Stimulated activated CD8-positive, alpha-beta memory T cell treated with anti-CD3 and anti-CD28 coated beads, Interleukin-7, amount 100 ng/mL, for 24 hours (primary cell): ENCODE measurements at regions not wholly inside any gene's neighbourhood (a gene's known extent, or its start where the extent isn't known, plus 50 kb on each side); places are given as distances from the start of the nearest gene placed in this dataset.
"Not testable (repeated sequence)": the region's sequence is repeated elsewhere in the genome, so short reads cannot be mapped to it uniquely, and the experiment has no call there.

ENCODE experiments used
- DNase-seq: peaks from one replicate; pipeline ENCODE4 v3.0.0-alpha.2; 2020; ENCODE audit warnings: low read depth

DNA sequence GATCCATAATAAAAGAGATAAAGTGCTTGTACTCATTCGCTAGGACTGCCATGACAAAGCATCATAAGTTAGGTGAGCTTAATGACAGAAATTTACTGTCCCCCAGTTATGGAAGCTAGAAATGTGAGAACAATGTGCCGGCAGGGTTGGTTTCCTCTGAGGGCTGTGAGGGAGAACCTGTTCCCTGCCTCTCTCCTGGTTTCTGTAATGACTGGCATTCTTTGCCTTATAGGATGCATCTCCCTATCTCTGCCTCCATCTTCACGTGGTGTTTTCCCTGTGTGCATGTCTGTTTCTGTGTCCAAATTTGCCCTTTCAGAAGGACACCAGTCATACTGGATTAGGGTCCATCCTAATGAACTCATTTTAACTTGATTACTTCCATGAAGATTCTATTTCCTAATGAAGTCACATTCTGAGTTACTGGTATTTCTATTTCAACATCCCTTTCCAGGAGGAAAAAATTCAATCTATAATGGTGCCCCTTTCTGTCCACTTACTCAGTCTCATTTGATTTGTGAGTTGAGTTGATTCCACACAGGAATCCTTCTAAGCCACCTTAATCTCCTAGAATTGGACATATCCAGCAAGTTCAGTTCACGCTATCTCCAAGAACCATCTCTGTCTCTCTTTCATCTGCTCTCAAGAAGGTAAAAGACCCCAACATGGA, 71.2 kb upstream of the LIPC start:
- DNase-seq: no peak

DNA sequence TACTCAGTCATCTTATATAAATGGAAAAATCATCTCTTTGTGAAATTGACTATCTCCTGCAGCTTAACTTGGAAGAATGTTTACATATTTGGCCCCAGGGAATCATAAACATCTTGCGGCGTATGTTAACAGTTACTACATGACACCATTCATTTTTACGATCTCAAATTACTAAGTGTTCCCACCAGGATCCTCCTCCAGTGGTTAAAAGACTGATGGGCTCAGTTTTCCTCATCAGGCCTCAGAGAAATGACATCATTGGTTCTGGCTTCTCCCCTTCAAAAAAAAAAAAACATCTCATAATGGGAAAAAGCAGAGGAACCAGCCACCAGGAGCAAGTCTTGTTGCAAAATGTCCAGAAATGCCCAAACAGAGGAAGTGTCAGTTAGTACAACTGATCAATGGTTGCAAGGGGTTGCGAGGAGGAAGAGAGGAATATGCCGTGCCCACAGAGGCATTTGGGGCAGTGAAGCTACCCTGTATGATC, 70.5 kb upstream of the LIPC start:
- no peak for DNase-seq

DNA sequence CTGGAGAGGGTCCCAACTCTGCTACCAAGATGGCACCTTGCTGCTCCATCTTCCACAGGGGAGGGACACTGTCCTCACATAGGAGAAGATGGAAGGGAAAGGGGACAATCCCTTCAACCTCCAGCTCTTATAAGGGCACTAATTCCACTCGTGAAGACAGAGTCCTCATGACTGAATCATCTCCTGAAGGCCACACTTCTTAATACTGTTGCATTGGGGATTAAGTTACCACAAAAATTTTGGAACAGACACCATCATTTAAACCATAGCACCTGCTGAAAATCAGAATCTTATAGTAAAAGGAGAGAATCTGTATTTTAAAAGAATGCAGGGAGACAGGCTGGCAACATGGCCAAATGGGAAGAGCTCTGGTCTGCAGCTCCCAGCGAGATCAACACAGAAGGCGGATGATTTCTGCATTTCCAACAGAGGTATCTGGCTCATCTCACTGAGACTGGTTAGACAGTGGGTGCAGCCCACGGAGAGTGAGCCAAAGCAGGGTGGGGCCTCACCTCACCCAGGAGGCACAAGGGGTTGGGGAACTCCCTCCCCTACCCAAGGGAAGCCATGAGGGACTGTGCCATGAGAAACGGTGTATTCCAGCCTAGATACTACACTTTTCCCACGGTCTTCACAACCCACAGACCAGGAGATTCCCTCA, 69.4 kb upstream of the LIPC start:
- no peak for DNase-seq

DNA sequence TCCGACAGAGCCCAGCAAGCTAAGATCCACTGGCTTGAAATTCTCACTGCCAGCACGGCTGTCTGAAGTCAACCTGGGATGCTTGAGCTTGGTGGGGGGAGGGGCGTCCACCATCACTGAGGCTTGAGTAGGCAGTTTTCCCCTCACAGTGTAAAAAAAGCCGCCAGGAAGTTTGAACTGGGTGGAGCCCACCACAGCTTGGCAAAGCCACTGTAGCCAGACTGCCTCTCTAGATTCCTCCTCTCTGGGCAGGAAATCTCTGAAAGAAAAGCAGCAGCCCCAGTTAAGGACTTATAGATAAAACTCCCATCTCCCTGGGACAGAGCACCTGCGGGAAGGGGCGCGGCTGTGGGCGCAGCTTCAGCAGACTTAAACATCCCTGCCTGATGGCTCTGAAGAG, 68.7 kb upstream of the LIPC start:
- DNase-seq: not testable (repeated sequence)

DNA sequence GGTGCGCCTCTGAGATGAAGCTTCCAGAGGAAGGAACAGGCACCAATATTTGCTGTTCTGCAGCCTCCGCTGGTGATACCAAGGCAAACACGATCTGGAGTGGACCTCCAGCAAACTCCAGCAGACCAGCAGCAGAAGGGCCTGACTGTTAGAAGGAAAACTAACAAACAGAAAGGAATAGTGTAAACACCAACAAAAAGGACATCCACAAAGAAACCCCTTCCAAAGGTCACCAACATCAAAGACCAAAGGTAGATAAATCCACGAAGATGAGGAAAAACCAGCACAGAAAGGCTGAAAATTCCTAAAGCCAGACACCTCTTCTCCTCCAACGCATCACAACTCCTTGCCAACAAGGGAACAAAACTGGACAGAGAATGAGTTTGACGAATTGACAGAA, 68.1 kb upstream of the LIPC start:
- not testable (repeated sequence) for DNase-seq

DNA sequence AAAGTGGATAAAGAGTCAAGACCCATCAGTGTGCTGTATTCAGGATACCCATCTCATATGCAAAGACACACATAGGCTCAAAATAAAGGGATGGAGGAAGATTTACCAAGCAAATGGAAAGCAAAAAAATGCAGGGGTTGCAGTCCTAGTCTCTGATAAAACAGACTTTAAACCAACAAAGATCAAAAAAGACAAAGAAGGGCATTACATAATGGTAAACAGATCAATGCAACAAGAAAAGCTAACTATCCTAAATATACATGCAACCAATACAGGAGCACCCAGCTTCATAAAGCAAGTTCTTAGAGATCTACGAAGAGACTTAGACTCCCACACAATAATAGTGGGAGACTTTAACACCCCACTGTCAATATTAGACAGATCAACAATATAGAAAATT, 66.7 kb upstream of the LIPC start:
- not testable (repeated sequence) for DNase-seq

DNA sequence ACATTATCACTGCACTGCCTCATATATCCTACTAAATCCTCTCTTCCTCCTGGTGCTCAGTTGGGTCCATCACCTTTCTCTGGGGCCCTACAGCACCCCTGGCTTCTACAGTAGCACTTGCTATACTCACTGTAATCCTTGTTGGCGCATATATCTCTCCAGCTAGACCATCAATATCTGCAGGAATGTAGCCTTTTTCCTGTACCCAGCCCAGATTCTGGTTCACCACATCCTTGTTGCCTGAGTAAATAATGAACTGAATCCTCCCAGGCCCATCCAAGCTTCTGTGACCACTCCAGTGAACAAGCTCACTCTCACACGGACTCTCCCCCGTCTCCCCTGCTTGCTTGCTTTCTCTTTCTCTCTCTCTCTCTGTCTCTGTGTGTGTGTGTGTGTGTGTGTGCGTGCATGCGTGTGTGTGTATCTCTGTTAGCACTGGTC, 62.5 kb upstream of the LIPC start:
- DNase-seq: no peak

DNA sequence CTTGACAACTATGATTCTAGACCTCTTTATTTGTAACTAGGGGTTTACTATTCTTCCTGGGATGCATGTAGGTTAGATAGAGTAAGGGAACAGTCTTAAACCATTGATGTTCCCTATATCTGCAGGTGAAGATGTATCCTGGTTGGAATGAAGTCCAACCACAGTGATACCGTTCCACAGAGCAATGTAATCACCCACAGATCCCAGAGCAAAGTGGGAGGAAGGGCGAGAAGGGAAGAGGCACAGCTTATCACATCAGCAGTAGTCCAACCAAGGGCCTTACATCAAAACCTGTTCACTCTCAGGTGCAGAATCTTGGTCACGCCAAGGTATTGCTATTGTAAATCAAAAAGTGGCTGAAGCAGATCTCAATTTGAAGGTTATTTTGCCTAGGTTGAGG, 61.8 kb upstream of the LIPC start:
- no peak for DNase-seq

DNA sequence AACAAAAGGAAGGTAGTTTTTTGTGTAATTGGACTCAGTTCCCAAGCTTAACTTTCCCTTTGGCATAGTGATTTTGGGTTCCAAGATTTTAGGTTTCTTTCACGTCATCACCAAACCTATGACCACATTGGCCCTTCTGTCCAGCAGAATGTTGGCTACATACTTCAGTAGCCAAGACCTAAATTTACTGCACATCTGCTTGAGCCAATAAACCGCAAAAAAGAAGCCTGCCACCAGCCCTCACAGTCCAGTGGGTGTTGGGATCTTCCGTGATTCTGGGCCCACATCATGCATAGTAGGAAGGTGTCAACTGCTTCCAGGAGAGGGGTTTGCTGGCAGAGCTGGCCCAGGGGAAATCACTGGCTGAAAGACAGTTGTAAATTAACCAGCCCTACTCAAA, 57.6 kb upstream of the LIPC start:
- DNase-seq: no peak

DNA sequence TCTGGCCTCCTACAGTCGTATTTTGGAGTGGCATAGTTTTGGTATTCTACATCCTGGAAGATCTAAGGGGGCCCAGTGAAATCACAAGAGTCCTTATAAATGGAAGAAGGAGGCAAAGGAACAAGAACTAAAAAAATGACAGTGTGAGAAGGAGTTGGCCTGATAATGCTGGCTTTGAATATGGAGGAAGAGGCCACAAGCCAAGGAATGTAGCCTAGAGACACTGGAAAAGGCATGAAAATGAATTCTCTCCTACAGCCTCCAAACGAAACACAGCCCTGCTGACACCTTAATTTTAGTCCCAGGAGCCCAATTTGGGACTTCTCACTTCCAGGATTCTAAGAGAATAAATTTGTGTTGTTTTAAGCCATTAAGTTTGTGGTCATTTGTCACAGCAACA, 54.6 kb upstream of the LIPC start:
- no peak for DNase-seq

DNA sequence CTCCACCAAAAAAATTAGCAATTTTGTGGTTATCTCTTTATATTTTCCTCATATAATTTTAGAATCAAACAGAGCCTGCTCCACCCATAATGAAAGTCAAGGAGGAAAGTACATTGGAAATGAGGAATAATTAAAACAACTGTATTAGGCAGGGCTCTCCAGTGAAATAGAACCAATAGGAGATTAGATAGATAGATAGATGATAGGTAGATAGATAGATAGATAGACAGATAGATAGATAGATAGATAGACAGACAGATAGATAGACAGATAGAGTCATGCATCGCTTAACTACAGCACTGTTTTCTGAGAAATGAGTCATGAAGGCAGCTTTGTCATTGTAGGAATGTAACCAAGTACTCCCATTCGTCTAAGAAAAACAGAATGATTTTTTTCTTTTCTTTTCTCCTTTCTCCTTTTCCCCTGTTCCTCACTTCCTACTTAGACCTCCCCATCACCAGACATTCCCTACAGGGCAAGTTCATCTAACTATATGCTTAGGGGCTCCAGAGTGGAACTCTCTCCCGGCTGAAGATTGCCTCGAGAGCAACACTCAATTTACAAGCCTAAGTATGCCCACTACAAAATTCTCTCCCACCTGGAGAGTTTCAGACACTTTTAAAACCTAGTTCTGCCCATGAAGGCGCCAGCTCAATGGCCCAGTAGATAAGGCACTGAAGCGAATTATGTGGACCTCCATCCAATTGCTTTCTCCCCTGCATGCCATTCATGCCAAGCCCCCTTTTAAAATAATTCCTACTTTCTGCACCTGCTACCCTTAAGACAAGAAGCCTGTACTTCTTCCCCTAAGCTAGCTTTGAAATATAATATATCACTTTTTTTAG, 53.3 kb upstream of the LIPC start:
- no peak for DNase-seq

DNA sequence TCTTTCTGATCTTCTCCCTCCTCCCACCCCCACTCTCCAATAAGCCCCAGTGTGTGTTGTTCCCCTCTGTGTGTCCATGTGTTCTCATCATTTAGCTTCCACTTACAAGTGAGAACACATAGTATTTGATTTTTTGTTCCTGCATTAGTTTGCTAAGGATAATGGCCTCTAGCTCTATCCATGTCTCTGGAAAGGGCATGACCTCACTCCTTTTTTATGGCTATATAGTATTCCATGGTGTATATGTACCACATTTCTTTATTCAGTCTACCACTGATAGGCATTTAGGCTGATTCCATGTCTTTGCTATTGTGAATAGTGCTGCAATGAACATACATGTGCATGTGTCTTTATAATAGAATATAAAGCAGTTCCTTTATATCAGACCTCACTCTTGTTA, 52.3 kb upstream of the LIPC start:
- DNase-seq: not testable (repeated sequence)

DNA sequence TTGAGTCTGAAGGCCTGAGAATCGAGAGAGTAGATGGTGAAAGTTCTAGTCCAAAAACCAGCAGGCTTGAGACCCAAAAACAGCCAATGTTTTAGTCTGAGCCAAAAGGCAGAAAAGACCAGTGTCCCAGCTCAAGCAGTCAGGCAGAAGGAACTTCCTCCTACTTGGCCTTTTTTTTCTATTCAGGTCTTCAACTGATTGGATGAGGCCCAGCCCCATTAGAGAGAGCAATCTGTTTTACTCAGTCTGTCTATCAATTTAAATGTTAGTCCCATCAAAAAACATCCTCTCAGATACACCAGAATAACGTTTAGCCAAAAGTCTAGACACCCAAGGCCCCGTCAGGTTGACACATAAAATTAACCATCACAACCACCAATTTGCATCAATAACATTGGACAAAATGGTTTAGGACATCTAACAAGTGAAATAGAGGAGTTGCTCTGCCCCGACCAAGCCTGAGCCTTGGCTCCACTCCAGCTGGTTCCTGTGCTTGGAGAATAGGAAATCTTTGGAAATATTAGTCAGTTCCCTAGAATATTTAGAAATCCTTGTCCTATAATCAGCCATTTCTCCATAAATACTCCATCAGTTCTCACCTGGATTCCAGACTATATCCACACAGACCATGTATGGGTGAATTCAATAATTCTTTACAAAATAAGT, 51.4 kb upstream of the LIPC start:
- no peak for DNase-seq

DNA sequence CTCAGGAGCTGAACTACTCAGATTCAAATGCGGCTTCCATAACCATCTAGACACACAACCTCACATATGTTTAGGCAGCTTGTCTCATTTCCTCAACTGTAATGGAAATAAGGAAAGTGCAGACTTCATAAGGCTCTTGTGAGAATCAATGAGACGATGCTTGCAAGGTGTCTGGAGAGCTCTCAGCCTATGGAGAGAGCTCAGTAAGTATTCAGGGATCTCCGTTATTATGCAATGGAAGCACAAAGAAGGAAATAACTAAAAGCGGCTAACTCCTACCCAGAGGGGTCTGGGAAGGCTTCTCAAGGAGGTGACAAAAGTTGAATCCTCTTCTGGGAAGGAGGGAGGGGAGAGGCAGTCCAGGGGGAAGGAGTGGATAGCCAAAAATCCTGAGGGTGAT, 50.1 kb upstream of the LIPC start:
- no peak for DNase-seq
